Tibial nerve (tissue), 4 donors: ENCODE measurements at regions not wholly inside any gene's neighbourhood (a gene's known extent, or its start where the extent isn't known, plus 50 kb on each side); places are given as distances from the start of the nearest gene placed in this dataset.

Experiments
- DNase-seq, 2 donors: peaks; one replicate each; pipeline ENCODE4 v3.0.0-alpha.2; 2019; ENCODE audit warnings: low spot score in 2 of 2
- H3K27ac ChIP-seq, 4 donors: fragments of 200-600 bp; sonication (generic) in 3 of 4; one replicate each; pipeline ENCODE4 v1.5.1; 2017 to 2019; ENCODE audit warnings: mild to moderate bottlenecking in 1 of 4
- H3K27me3 ChIP-seq, 2 donors: fragments of 200-600 bp; sonication (generic) in 1 of 2; one replicate each; pipeline versions ENCODE4 v1.5.1 to v1.6.0; 2017 to 2019
- H3K36me3 ChIP-seq, 3 donors: fragments of 200-600 bp; sonication (generic); one replicate each; pipeline ENCODE4 v1.5.1; 2018 to 2019
- H3K4me1 ChIP-seq, 4 donors: fragments of 200-600 bp; sonication (generic) in 3 of 4; one replicate each; pipeline ENCODE4 v1.5.1; 2017 to 2019
- H3K4me3 ChIP-seq, 4 donors: fragments of 200-600 bp; sonication (generic) in 3 of 4; one replicate each; pipeline ENCODE4 v1.5.1; 2017 to 2019; ENCODE audit warnings: mild to moderate bottlenecking in 1 of 4, moderate library complexity in 1 of 4
- H3K9me3 ChIP-seq, 4 donors: fragments of 200-600 bp; sonication (generic) in 3 of 4; one replicate each; pipeline ENCODE4 v1.5.1; 2017 to 2019
- EP300 ChIP-seq, 2 donors: sonication (generic); formaldehyde crosslinking; IDR thresholded peaks; one replicate each; pipeline ENCODE4 v1.6.1; 2017; ENCODE audit warnings: antibody characterized with exemption in 2 of 2, mild to moderate bottlenecking in 1 of 2
- POLR2A ChIP-seq, 2 donors: fragments of 450-650 bp; IDR thresholded peaks; one replicate each; pipeline ENCODE4 v1.6.1; 2017; ENCODE audit warnings: antibody characterized with exemption in 2 of 2, mild to moderate bottlenecking in 2 of 2, moderate library complexity in 2 of 2
- WGBS, 2 donors: methylation state at CpG; one replicate each; pipeline ENCODE4 v1.1.5; 2018; 5-methylcytosine and 5-hydroxymethylcytosine counted together
- TF ChIP-seq, protein P1 (sequence below), 5 experiments: fragments of 200-600 bp in 3 of 5; fragments of 450-650 bp in 2 of 5; sonication (generic) in 3 of 5; IDR thresholded peaks; one replicate each; pipeline ENCODE4 v1.5.1; 2016 to 2019; ENCODE audit warnings: antibody characterized with exemption in 5 of 5, mild to moderate bottlenecking in 3 of 5, moderate library complexity in 2 of 5

GRCh38 chr17:71486261-71486660 lies 634.6 kb upstream of the SOX9 start:
- Histone ChIP-seq H3K4me1 (no peaks in the 10 kb centered on the region), H3K4me3 (no peak overlapping the region), H3K9me3 (no peaks in the 10 kb centered on the region), H3K36me3 (no peaks in the 10 kb centered on the region), H3K27ac (no peak overlapping the region), H3K27me3 (no peaks in the 10 kb centered on the region)
- no peak for DNase-seq
- no peak for TF ChIP-seq POLR2A (IDR thresholded peaks at IDR 0.05)
- TF ChIP-seq, protein P1, sequence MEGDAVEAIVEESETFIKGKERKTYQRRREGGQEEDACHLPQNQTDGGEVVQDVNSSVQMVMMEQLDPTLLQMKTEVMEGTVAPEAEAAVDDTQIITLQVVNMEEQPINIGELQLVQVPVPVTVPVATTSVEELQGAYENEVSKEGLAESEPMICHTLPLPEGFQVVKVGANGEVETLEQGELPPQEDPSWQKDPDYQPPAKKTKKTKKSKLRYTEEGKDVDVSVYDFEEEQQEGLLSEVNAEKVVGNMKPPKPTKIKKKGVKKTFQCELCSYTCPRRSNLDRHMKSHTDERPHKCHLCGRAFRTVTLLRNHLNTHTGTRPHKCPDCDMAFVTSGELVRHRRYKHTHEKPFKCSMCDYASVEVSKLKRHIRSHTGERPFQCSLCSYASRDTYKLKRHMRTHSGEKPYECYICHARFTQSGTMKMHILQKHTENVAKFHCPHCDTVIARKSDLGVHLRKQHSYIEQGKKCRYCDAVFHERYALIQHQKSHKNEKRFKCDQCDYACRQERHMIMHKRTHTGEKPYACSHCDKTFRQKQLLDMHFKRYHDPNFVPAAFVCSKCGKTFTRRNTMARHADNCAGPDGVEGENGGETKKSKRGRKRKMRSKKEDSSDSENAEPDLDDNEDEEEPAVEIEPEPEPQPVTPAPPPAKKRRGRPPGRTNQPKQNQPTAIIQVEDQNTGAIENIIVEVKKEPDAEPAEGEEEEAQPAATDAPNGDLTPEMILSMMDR (IDR thresholded peaks at IDR 0.05): no peak

DNA sequence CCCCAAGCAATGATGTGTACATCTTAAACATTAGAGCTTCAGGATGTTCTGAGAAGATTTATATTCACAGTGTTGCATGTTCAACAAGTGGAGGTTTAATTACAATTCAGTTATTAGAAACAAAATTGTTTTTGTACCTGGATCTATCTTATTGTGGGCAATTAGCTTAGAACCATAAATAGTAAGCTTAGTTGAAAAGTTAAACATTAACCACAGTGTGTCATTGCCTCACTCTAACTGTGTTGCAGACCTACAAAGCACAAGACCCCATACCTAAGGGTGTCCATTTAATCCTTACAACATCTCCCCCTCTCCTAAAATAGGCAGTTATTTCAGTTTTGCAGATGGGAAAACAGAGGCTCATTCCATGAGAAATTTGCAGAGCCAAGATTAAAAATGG lies 632.0 kb upstream of the SOX9 start:
- Histone ChIP-seq H3K4me3 (no peak overlapping the region), H3K9me3 (no peaks in the 10 kb centered on the region), H3K36me3 (no peaks in the 10 kb centered on the region), H3K27me3 (no peaks in the 10 kb centered on the region), H3K4me1 (no peaks in the 10 kb centered on the region), H3K27ac (no peak overlapping the region)
- TF ChIP-seq POLR2A (IDR thresholded peaks at IDR 0.05) (no peak), EP300 (IDR thresholded peaks at IDR 0.05) (no peak)
- TF ChIP-seq, protein P1 (IDR thresholded peaks at IDR 0.05): no peak
- DNase-seq: no peak

- H3K9me3 ChIP-seq: no peaks in the 10 kb centered on the region
- H3K27ac ChIP-seq: no peak overlapping the region
- H3K4me1 ChIP-seq: no peaks in the 10 kb centered on the region
- H3K36me3 ChIP-seq: no peaks in the 10 kb centered on the region
- H3K27me3 ChIP-seq: no peaks in the 10 kb centered on the region
- no peak for TF ChIP-seq POLR2A (IDR thresholded peaks at IDR 0.05)
- no peak for TF ChIP-seq EP300 (IDR thresholded peaks at IDR 0.05)
- TF ChIP-seq, protein P1 (IDR thresholded peaks at IDR 0.05): no peak
- 28 to 41% methylated on average over 2 of the region's 2 CpGs for WGBS, 2 donors
- H3K4me3 ChIP-seq: no peak overlapping the region
- DNase-seq: no peak
Observed at GRCh38 chr17:71494062-71494855, 626.6 kb upstream of the SOX9 start.

DNA sequence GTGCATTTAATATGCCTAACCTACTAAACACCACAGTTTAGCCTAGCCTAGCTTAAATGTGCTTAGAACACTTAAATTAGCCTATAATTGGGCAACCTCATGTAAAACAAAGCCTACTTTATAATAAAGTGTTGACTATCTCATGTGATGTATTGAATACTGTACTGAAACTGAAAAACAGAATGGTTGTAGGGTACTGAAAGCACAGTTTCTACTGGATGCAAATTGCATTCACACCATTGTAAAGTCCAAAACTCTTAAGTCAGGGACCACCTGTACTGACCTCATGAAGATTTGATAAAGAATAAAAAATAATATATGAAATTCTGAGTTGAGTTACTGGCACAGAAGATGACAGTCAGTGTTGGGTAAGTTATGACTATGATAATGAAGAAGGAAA lies 625.4 kb upstream of the SOX9 start:
- TF ChIP-seq POLR2A (IDR thresholded peaks at IDR 0.05) (no peak), EP300 (IDR thresholded peaks at IDR 0.05) (no peak)
- TF ChIP-seq, protein P1 (IDR thresholded peaks at IDR 0.05): no peak
- Histone ChIP-seq H3K27me3 (no peaks in the 10 kb centered on the region), H3K4me1 (no peaks in the 10 kb centered on the region), H3K27ac (no peak overlapping the region), H3K9me3 (no peaks in the 10 kb centered on the region), H3K36me3 (no peaks in the 10 kb centered on the region), H3K4me3 (no peak overlapping the region)
- no peak for DNase-seq

DNA sequence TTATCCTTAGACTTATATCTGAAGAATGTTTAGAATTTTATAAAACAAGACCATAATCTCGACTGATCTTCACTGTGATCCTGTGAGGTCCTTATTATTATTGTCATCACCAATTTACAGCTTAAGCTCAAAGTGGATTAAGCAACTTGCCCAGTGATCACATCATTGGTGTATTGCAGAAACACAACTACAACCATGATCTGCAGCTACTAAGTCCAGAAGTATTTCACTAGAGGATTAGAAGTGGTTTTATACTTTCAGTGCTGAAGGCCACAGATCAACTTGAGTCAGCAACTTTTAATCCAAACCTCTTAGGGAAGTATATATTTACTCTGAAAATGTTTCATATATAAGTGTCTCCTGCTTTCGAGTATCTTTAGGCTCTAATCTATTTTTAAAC lies 624.3 kb upstream of the SOX9 start:
- Histone ChIP-seq H3K36me3 (no peaks in the 10 kb centered on the region), H3K4me3 (no peak overlapping the region), H3K27me3 (no peaks in the 10 kb centered on the region), H3K9me3 (no peaks in the 10 kb centered on the region), H3K27ac (no peak overlapping the region), H3K4me1 (no peaks in the 10 kb centered on the region)
- TF ChIP-seq POLR2A (IDR thresholded peaks at IDR 0.05) (no peak), EP300 (IDR thresholded peaks at IDR 0.05) (no peak)
- TF ChIP-seq, protein P1 (IDR thresholded peaks at IDR 0.05): no peak
- WGBS, 2 donors: 84 to 86% methylated on average over 2 of the region's 2 CpGs
- DNase-seq: no peak
